A549 (cell line): ENCODE measurements at regions not wholly inside any gene's neighbourhood (a gene's known extent, or its start where the extent isn't known, plus 50 kb on each side); places are given as distances from the start of the nearest gene placed in this dataset.

ENCODE experiments used
- ATAC-seq, 2 experiments: fragments of 200-7000 bp in 1 of 2; fragments of >200 bp in 1 of 2; cut with Nextera tagmentation in 1 of 2; cut with Tn5 transposase in 1 of 2; 3 replicates each; pipeline versions ENCODE4 v1.8.0 to v1.9.1; 2018 to 2020; ENCODE audit warnings: mild to moderate bottlenecking in 1 of 2, moderate library complexity in 1 of 2
- CTCF ChIA-PET: fragments of 300-600 bp; sonication (Branson Sonifier 250); formaldehyde crosslinking; extraction: SDS; loops from one replicate; lab custom pipeline; 2021; ENCODE audit warnings: antibody characterized with exemption, inconsistent platforms; lab: Yijun Ruan, JAX
- POLR2A ChIA-PET: fragments of 350-600 bp; formaldehyde crosslinking; extraction: SDS; loops from one replicate; lab custom pipeline; 2021; ENCODE audit warnings: antibody characterized with exemption, inconsistent platforms; lab: Yijun Ruan, JAX
- DNase-seq, 2 experiments: peaks; one replicate each; pipeline versions ENCODE4 v3.0.0 to v3.0.0-alpha.2; 2011 to 2016; ENCODE audit warnings: low read depth in 1 of 2, low spot score in 1 of 2
- FAIRE-seq: peaks from 2 replicates; lab custom pipeline; 2011; peaks lifted over from hg19 to GRCh38; lab: Jason Lieb, UNC
- H3K27ac ChIP-seq, 2 experiments: fragments of >200 bp; sonication (Bioruptor Twin); formaldehyde crosslinking; 3 replicates each; pipeline ENCODE4 v1.5.1; 2016 to 2017
- H3K4me1 ChIP-seq: fragments of >200 bp; sonication (Bioruptor Twin); formaldehyde crosslinking; 3 replicates; pipeline ENCODE4 v1.6.1; 2016
- H3K4me2 ChIP-seq: fragments of >200 bp; sonication (Bioruptor Twin); formaldehyde crosslinking; 3 replicates; pipeline ENCODE4 v1.6.1; 2016
- H3K4me3 ChIP-seq: fragments of >200 bp; sonication (Bioruptor Twin); formaldehyde crosslinking; 3 replicates; pipeline ENCODE4 v1.5.1; 2016
- H3K9me3 ChIP-seq: fragments of >200 bp; sonication (Bioruptor Twin); formaldehyde crosslinking; 3 replicates; pipeline ENCODE4 v1.6.1; 2016
- BHLHE40 ChIP-seq: IDR thresholded peaks from 2 replicates; pipeline ENCODE4 v1.6.1; 2012; ENCODE audit warnings: low read depth, low read length, inconsistent platforms
- CHD4 ChIP-seq: fragments of 200-600 bp; sonication (generic); IDR thresholded peaks from 2 replicates; pipeline ENCODE4 v1.6.1; 2016; ENCODE audit warnings: antibody characterized with exemption, mild to moderate bottlenecking, borderline replicate concordance
- EHF ChIP-seq: fragments of 250-450 bp; sonication (Bioruptor Pico); IDR thresholded peaks from 2 replicates; pipeline ENCODE4 v1.5.0; 2020; ENCODE audit warnings: mild to moderate bottlenecking
- EP300 ChIP-seq, 2 experiments: fragments of >200 bp; sonication (Bioruptor Twin); formaldehyde crosslinking; IDR thresholded peaks; 2 replicates in 1 of 2; 3 replicates in 1 of 2; pipeline ENCODE4 v1.6.1; 2016 to 2017
- FOSB ChIP-seq: fragments of 250-450 bp; sonication (Bioruptor Pico); IDR thresholded peaks from 2 replicates; pipeline ENCODE4 v1.5.0; 2020; ENCODE audit warnings: mild to moderate bottlenecking, moderate library complexity
- HEYL ChIP-seq: fragments of 250-450 bp; sonication (Bioruptor Pico); IDR thresholded peaks from 2 replicates; pipeline ENCODE4 v1.8.0; 2021; ENCODE audit warnings: mild to moderate bottlenecking, moderate library complexity
- HOXB13 ChIP-seq: fragments of 250-450 bp; sonication (Bioruptor Pico); IDR thresholded peaks from 2 replicates; pipeline ENCODE4 v1.5.0; 2020; ENCODE audit warnings: low read depth, mild to moderate bottlenecking, moderate library complexity
- JUN ChIP-seq, 2 experiments: fragments of >200 bp; sonication (Bioruptor Twin); formaldehyde crosslinking; IDR thresholded peaks; 2 replicates in 1 of 2; 3 replicates in 1 of 2; pipeline ENCODE4 v1.6.1; 2016 to 2017
- JUNB ChIP-seq: fragments of >200 bp; sonication (Bioruptor Twin); formaldehyde crosslinking; IDR thresholded peaks from 2 replicates; pipeline ENCODE4 v1.6.1; 2016
- KDM1A ChIP-seq: fragments of 200-600 bp; sonication (generic); IDR thresholded peaks from 2 replicates; pipeline ENCODE4 v1.6.1; 2016; ENCODE audit warnings: low read depth, mild to moderate bottlenecking
- MAFK ChIP-seq: fragments of 450-650 bp; IDR thresholded peaks from 2 replicates; pipeline ENCODE4 v1.6.1; 2014; ENCODE audit not compliant: partially characterized antibody
- NFE2L2 ChIP-seq: fragments of 150-350 bp; conservative IDR thresholded peaks from 2 replicates; pipeline ENCODE4 v1.6.1; 2014; ENCODE audit warnings: low read length
- NPAS2 ChIP-seq: fragments of 250-450 bp; sonication (Bioruptor Pico); IDR thresholded peaks from 2 replicates; pipeline ENCODE4 v1.8.0; 2022; ENCODE audit warnings: mild to moderate bottlenecking, moderate library complexity, borderline replicate concordance
- NR3C1 ChIP-seq: fragments of >200 bp; sonication (Bioruptor Twin); formaldehyde crosslinking; IDR thresholded peaks from 3 replicates; pipeline ENCODE4 v1.6.1; 2017
- PHF8 ChIP-seq: fragments of 200-600 bp; sonication (generic); IDR thresholded peaks from 2 replicates; pipeline ENCODE4 v1.6.1; 2016; ENCODE audit warnings: low read depth, mild to moderate bottlenecking, antibody characterized with exemption, moderate library complexity, borderline replicate concordance
- POLR2AphosphoS2 ChIP-seq: conservative IDR thresholded peaks from 2 replicates; pipeline ENCODE4 v1.6.1; 2012; ENCODE audit warnings: low read length, improper control_type of control experiment, inconsistent platforms
- RARB ChIP-seq: fragments of 250-450 bp; sonication (Bioruptor Pico); IDR thresholded peaks from 2 replicates; pipeline ENCODE4 v1.8.0; 2021; ENCODE audit warnings: mild to moderate bottlenecking, moderate library complexity
- SMC3 ChIP-seq: fragments of >200 bp; sonication (Bioruptor Twin); formaldehyde crosslinking; IDR thresholded peaks from 3 replicates; pipeline ENCODE4 v1.6.1; 2018; ENCODE audit warnings: inconsistent platforms
- TFCP2L1 ChIP-seq: fragments of 250-450 bp; sonication (Bioruptor Pico); IDR thresholded peaks from 2 replicates; pipeline ENCODE4 v1.5.0; 2021; ENCODE audit warnings: mild to moderate bottlenecking
- ZC3H11A ChIP-seq: fragments of 450-650 bp; IDR thresholded peaks from 2 replicates; pipeline ENCODE4 v1.6.1; 2014; ENCODE audit warnings: antibody characterized with exemption, mild to moderate bottlenecking
- ZNF302 ChIP-seq: fragments of 250-450 bp; sonication (Bioruptor Pico); IDR thresholded peaks from 2 replicates; pipeline ENCODE4 v1.9.0; 2021; ENCODE audit warnings: inconsistent platforms, mild to moderate bottlenecking, moderate library complexity
- WGBS: methylation state at CpG from one replicate; pipeline ENCODE4 v1.1.6; 2017; ENCODE audit errors: missing lambda C conversion rate; 5-methylcytosine and 5-hydroxymethylcytosine counted together
- TF ChIP-seq, protein P1 (sequence below): IDR thresholded peaks from 2 replicates; pipeline ENCODE4 v1.6.1; 2012
- TF ChIP-seq, protein P2 (sequence below): IDR thresholded peaks from 2 replicates; pipeline ENCODE4 v1.6.1; 2012; ENCODE audit warnings: low read depth, borderline replicate concordance
- TF ChIP-seq, protein P3 (sequence below): fragments of >200 bp; sonication (Bioruptor Twin); formaldehyde crosslinking; IDR thresholded peaks from 2 replicates; pipeline ENCODE4 v1.6.1; 2016
- TF ChIP-seq, protein P4 (sequence below): fragments of 200-600 bp; sonication (generic); IDR thresholded peaks from 2 replicates; pipeline ENCODE4 v1.6.1; 2016; ENCODE audit warnings: antibody characterized with exemption, mild to moderate bottlenecking, moderate library complexity
- TF ChIP-seq, protein P5 (sequence below): fragments of 250-450 bp; sonication (Bioruptor Pico); IDR thresholded peaks from 2 replicates; pipeline ENCODE4 v1.5.0; 2020; ENCODE audit warnings: low read depth, mild to moderate bottlenecking, moderate library complexity
- TF ChIP-seq, protein P6 (sequence below): fragments of 450-650 bp; IDR thresholded peaks from 2 replicates; pipeline ENCODE4 v1.6.1; 2014; ENCODE audit warnings: antibody characterized with exemption

DNA sequence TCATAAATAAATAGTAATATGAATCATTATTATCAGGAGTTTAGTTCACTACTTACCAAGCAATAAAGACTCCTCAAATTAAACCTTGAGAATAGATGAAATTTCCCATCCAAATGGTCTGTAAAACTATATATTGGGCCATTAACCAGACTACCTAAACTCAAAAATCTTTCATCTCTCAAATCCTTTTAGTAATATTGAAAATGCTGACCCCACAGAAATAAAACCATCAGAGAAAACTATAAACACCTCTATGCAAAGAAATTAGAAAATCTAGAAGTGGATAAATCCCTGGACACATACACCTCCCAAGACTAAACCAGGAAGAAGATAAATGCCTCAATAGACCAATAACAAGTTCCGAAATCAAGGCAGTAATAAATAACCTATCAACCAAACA lies 723.2 kb downstream of the TLE4 start:
- ATAC-seq: no peak
- WGBS: 17% methylated on average over 1 of the region's 1 CpG
- Histone ChIP-seq H3K4me2 (no peak overlapping the region), H3K4me1 (no peaks in the 10 kb centered on the region), H3K27ac (no peak overlapping the region), H3K4me3 (no peak overlapping the region), H3K9me3 (no peaks in the 10 kb centered on the region)
- no peak for DNase-seq
- TF ChIP-seq BHLHE40 (no peak), MAFK (peak; percentile 56)
- ChIA-PET CTCF (no interaction called here), POLR2A (no interaction called here)
- no peak for FAIRE-seq

DNA sequence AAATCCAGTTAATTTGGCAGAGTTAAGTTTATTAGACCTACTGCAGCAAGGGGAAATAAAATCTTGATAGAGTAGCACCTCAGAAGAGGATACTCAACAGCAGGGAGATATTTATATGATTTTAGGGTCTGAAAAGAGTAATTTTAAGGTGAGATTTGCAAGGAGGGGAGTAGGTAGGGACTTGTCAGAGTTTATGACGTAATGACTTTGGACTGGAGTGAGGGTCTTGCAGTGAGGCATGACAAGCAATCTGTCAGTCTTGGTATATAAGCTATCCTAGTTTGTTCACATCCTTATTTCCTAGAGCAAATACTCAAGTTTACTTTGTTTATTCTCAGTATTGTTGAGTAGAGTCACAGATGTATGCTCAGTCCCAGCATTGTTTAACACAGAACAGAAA lies 722.6 kb downstream of the TLE4 start:
- ATAC-seq (no peak), DNase-seq (no peak), FAIRE-seq (no peak)
- CTCF ChIA-PET: no interaction called here
- Histone ChIP-seq H3K4me2 (no peak overlapping the region), H3K4me1 (no peaks in the 10 kb centered on the region), H3K27ac (no peak overlapping the region), H3K4me3 (no peak overlapping the region), H3K9me3 (no peaks in the 10 kb centered on the region)
- POLR2A ChIA-PET: no interaction called here
- TF ChIP-seq, protein P1, sequence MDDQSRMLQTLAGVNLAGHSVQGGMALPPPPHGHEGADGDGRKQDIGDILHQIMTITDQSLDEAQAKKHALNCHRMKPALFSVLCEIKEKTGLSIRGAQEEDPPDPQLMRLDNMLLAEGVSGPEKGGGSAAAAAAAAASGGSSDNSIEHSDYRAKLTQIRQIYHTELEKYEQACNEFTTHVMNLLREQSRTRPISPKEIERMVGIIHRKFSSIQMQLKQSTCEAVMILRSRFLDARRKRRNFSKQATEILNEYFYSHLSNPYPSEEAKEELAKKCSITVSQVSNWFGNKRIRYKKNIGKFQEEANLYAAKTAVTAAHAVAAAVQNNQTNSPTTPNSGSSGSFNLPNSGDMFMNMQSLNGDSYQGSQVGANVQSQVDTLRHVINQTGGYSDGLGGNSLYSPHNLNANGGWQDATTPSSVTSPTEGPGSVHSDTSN: no peak
- no peak for TF ChIP-seq TFCP2L1 (CRISPR knock-in tag)
- TF ChIP-seq RARB: no peak
- no peak for TF ChIP-seq ZC3H11A
- no peak for TF ChIP-seq NPAS2 (CRISPR knock-in tag)
- no peak for TF ChIP-seq NFE2L2
- TF ChIP-seq ZNF302 (CRISPR knock-in tag): no peak
- no peak for TF ChIP-seq JUNB
- TF ChIP-seq EHF (CRISPR knock-in tag): no peak
- no peak for TF ChIP-seq HEYL (CRISPR knock-in tag)
- no peak for TF ChIP-seq PHF8
- no peak for TF ChIP-seq CHD4
- TF ChIP-seq JUN (IDR thresholded peaks at IDR 0.05): no peak
- TF ChIP-seq, protein P2, sequence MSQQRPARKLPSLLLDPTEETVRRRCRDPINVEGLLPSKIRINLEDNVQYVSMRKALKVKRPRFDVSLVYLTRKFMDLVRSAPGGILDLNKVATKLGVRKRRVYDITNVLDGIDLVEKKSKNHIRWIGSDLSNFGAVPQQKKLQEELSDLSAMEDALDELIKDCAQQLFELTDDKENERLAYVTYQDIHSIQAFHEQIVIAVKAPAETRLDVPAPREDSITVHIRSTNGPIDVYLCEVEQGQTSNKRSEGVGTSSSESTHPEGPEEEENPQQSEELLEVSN: no peak
- no peak for TF ChIP-seq NR3C1
- TF ChIP-seq EP300 (IDR thresholded peaks at IDR 0.05): no peak
- no peak for TF ChIP-seq KDM1A
- WGBS: 3% methylated on average over 1 of the region's 1 CpG

DNA sequence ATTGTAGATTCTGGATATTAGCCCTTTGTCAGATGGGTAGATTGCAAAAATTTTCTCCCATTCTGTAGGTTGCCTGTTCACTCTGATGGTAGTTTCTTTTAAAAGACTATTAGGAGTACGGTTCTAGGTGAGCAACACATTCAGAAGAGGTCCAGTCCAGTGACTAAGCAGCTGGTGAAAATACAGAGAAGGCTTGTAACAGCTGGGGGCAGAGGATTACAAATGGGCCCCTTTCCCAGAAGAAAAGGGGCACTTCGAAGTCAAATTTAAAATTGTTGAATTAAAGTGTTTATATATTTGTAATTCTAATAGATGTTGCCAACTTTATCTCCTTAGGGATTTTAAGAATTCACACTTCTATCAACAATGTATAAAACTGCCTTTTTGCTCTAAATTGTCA lies 720.5 kb downstream of the TLE4 start:
- H3K4me3 ChIP-seq: no peak overlapping the region
- H3K4me2 ChIP-seq: no peak overlapping the region
- H3K4me1 ChIP-seq: no peaks in the 10 kb centered on the region
- H3K27ac ChIP-seq: no peak overlapping the region
- WGBS: 0% methylated on average over 2 of the region's 2 CpGs
- FAIRE-seq (no peak), DNase-seq (no peak), ATAC-seq (no peak)
- ChIA-PET POLR2A (no interaction called here), CTCF (no interaction called here)
- H3K9me3 ChIP-seq: no peaks in the 10 kb centered on the region
- TF ChIP-seq, protein P3, sequence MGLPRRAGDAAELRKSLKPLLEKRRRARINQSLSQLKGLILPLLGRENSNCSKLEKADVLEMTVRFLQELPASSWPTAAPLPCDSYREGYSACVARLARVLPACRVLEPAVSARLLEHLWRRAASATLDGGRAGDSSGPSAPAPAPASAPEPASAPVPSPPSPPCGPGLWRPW: no peak
- no peak for TF ChIP-seq RARB
- TF ChIP-seq, protein P4, sequence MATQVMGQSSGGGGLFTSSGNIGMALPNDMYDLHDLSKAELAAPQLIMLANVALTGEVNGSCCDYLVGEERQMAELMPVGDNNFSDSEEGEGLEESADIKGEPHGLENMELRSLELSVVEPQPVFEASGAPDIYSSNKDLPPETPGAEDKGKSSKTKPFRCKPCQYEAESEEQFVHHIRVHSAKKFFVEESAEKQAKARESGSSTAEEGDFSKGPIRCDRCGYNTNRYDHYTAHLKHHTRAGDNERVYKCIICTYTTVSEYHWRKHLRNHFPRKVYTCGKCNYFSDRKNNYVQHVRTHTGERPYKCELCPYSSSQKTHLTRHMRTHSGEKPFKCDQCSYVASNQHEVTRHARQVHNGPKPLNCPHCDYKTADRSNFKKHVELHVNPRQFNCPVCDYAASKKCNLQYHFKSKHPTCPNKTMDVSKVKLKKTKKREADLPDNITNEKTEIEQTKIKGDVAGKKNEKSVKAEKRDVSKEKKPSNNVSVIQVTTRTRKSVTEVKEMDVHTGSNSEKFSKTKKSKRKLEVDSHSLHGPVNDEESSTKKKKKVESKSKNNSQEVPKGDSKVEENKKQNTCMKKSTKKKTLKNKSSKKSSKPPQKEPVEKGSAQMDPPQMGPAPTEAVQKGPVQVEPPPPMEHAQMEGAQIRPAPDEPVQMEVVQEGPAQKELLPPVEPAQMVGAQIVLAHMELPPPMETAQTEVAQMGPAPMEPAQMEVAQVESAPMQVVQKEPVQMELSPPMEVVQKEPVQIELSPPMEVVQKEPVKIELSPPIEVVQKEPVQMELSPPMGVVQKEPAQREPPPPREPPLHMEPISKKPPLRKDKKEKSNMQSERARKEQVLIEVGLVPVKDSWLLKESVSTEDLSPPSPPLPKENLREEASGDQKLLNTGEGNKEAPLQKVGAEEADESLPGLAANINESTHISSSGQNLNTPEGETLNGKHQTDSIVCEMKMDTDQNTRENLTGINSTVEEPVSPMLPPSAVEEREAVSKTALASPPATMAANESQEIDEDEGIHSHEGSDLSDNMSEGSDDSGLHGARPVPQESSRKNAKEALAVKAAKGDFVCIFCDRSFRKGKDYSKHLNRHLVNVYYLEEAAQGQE: no peak
- no peak for TF ChIP-seq BHLHE40
- TF ChIP-seq CHD4: no peak
- TF ChIP-seq TFCP2L1 (CRISPR knock-in tag): no peak
- no peak for TF ChIP-seq POLR2AphosphoS2
- no peak for TF ChIP-seq FOSB
- TF ChIP-seq, protein P5, sequence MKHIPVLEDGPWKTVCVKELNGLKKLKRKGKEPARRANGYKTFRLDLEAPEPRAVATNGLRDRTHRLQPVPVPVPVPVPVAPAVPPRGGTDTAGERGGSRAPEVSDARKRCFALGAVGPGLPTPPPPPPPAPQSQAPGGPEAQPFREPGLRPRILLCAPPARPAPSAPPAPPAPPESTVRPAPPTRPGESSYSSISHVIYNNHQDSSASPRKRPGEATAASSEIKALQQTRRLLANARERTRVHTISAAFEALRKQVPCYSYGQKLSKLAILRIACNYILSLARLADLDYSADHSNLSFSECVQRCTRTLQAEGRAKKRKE (CRISPR knock-in tag): no peak
- TF ChIP-seq, protein P6, sequence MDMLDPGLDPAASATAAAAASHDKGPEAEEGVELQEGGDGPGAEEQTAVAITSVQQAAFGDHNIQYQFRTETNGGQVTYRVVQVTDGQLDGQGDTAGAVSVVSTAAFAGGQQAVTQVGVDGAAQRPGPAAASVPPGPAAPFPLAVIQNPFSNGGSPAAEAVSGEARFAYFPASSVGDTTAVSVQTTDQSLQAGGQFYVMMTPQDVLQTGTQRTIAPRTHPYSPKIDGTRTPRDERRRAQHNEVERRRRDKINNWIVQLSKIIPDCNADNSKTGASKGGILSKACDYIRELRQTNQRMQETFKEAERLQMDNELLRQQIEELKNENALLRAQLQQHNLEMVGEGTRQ: no peak
- no peak for TF ChIP-seq HOXB13
- TF ChIP-seq SMC3: no peak
